ENCODE measurements at regions not wholly inside any gene's neighbourhood (a gene's known extent, or its start where the extent isn't known, plus 50 kb on each side); places are given as distances from the start of the nearest gene placed in this dataset.

DNA sequence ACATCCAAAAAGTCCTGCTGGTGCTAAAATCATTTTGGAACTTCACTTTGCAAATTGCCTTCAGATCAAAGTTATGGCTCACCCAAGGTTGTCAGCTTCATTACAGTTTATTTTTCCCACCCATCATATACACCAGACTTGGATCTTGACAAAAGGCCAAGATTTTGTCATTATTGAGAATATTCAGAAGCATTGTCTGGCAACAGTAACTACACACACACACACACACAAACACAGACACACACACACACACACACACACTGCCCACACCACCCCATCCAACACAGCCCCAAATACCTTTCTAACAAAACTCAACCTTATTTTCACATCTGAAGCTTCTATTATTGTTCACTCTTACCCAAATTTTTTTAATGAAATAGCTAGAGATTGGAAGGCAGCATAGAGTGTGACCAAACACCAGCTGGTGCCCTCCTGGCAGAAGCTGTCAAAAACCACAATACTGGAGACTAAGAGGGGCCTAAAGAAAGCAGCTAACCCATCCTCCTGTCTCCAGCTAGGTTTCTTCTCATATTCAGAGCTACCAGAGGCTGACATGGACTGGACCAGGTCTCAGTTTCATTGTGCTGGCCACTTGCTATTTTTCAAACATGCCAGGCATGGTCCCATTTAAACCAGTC, 139.1 kb upstream of the ZC3H11B start:
- ATAC-seq = no peak
- H3K27ac ChIP-seq = no peak overlapping the region
- H3K4me1 ChIP-seq = no peaks in the 10 kb centered on the region

DNA sequence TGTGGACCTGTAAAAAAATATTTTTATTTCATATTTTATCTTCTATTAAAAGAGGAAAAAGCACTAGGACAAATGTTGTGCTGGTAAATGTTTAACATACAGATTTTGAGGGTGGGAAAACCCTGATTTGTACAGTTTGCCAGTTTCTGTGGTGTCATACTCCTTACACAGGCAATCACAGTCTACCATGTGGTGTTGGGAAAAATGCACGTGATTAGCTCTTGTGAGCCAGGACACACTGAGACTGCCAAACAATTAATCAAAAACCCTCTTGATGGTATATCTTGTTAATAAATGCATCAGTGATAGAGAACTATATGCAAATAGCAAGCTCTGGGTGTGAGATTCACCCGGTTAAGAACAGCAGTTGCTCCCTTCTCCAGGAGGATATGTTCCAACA, 136.5 kb upstream of the ZC3H11B start:
- H3K4me1 ChIP-seq = no peaks in the 10 kb centered on the region
- H3K27ac ChIP-seq = no peak overlapping the region
- H3K36me3 ChIP-seq = no peaks in the 10 kb centered on the region
- H3K27me3 ChIP-seq (ENCODE audit: low read depth) = no peaks in the 10 kb centered on the region
- DNase-seq (no peak), ATAC-seq (no peak)
- no peak for TF ChIP-seq CTCF (IDR thresholded peaks at IDR 0.05)
- no peaks in the 10 kb centered on the region for H3K9me3 ChIP-seq
- intact Hi-C loops (cut with DNase I) = no loop called here
- no peak overlapping the region for H3K4me3 ChIP-seq

More for the DNA sequence above, 139.1 kb upstream of the ZC3H11B start:
- no peak overlapping the region for H3K4me3 ChIP-seq
- intact Hi-C loops (cut with DNase I) = no loop called here
- DNase-seq = no peak
- no peaks in the 10 kb centered on the region for H3K9me3 ChIP-seq
- no peaks in the 10 kb centered on the region for H3K36me3 ChIP-seq
- no peaks in the 10 kb centered on the region for H3K27me3 ChIP-seq (ENCODE audit: low read depth)
- TF ChIP-seq CTCF (IDR thresholded peaks at IDR 0.05) = no peak

DNA sequence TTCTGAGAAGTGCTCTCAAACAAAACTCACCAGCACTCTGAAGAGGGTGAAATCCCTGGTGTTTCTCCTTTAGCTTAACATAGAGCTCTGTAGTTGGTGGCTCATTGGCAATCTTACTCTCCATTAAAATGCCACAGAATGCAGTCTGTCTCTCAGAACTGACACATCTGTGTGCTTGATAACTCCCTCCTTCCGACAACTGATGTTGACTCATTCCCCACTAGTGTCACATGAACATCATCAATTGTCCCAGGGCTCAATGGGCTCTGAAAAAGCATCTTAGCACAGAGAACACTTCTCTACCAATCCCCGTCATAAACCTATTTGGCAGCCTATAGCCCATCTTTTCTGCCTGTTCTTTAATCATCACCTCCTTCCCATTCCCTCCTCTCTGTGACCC, 133.2 kb upstream of the ZC3H11B start:
- ATAC-seq = no peak
- Histone ChIP-seq H3K27ac (no peak overlapping the region), H3K4me1 (no peaks in the 10 kb centered on the region), H3K36me3 (no peaks in the 10 kb centered on the region), H3K4me3 (no peak overlapping the region), H3K27me3 (ENCODE audit: low read depth) (no peaks in the 10 kb centered on the region), H3K9me3 (no peaks in the 10 kb centered on the region)
- DNase-seq = no peak
- TF ChIP-seq CTCF (IDR thresholded peaks at IDR 0.05) = no peak
- intact Hi-C loops (cut with DNase I) = no loop called here

DNA sequence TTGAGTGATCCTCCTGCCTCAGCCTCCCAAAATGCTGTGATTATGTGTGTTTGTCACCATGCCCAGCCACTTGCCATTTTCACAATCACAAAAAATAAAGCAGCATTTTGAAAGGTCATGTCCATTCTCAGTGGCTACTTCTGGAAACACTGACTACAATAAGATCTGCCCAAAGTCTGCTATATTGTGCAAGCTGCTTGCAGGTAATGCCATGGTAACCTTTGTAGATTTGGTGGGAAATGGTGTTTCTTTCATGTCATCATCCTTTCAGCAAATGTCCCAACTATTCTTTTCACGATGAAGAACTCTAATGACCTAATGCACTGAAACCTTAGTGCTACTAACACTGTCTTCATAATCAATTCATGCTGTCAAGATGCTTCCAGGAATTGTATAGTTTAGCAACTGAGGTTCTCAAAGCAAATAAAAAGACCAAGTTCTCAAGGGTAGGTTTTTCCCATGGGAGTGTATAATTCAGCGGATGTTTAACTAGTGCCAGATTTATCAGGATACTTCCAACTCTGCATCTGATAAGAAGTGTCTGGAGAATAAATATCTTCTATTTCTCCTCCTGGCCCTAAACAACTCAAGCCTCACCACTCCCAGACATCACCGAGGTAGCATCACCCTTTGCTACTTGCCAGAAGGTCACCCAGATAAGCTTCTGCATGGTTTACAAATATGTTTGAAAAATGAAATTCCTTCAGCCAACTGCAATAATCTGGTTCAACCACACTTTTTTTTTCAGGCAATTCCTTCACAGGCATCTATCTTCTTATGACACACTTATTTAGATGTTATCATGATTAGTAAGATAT, 132.0 kb upstream of the ZC3H11B start:
- Histone ChIP-seq H3K27ac (no peak overlapping the region), H3K4me3 (no peak overlapping the region), H3K9me3 (no peaks in the 10 kb centered on the region), H3K36me3 (no peaks in the 10 kb centered on the region), H3K4me1 (no peaks in the 10 kb centered on the region), H3K27me3 (ENCODE audit: low read depth) (no peaks in the 10 kb centered on the region)
- intact Hi-C loops (cut with DNase I) = no loop called here
- TF ChIP-seq CTCF (IDR thresholded peaks at IDR 0.05) = no peak
- no peak for ATAC-seq
- DNase-seq = no peak

- no peak for DNase-seq
- TF ChIP-seq CTCF (IDR thresholded peaks at IDR 0.05) = no peak
- Histone ChIP-seq H3K4me3 (no peak overlapping the region), H3K27ac (no peak overlapping the region), H3K9me3 (no peaks in the 10 kb centered on the region), H3K36me3 (no peaks in the 10 kb centered on the region), H3K27me3 (ENCODE audit: low read depth) (no peaks in the 10 kb centered on the region), H3K4me1 (no peaks in the 10 kb centered on the region)
- intact Hi-C loops (cut with DNase I) = no loop called here
- no peak for ATAC-seq
Measured at GRCh38 chr1:219741011-219741970, 128.4 kb upstream of the ZC3H11B start.
